ENCODE measurements at regions not wholly inside any gene's neighbourhood (a gene's known extent, or its start where the extent isn't known, plus 50 kb on each side); places are given as distances from the start of the nearest gene placed in this dataset.

GRCh38 chr1:98355656-98356383, 305.7 kb upstream of the SNX7 start:
- Mint-ChIP-seq H3K27ac (no peak overlapping the region), H3K27me3 (ENCODE audit: low read depth) (peaks cover 9% of the 10 kb centered on the region), H3K36me3 (ENCODE audit: low read depth) (no peaks in the 10 kb centered on the region), H3K4me1 (ENCODE audit: low read depth) (no peaks in the 10 kb centered on the region), H3K4me3 (ENCODE audit: low read depth) (no peak overlapping the region), H3K9me3 (no peaks in the 10 kb centered on the region)
- intact Hi-C loops (cut with micrococcal nuclease) = no loop called here
- no peak for DNase-seq (ENCODE audit: low spot score)

- no peak for DNase-seq (ENCODE audit: low spot score)
- H3K27ac Mint-ChIP-seq = no peak overlapping the region
- no peaks in the 10 kb centered on the region for H3K36me3 Mint-ChIP-seq (ENCODE audit: low read depth)
- H3K9me3 Mint-ChIP-seq = no peaks in the 10 kb centered on the region
- H3K4me3 Mint-ChIP-seq (ENCODE audit: low read depth) = no peak overlapping the region
- no peaks in the 10 kb centered on the region for H3K4me1 Mint-ChIP-seq (ENCODE audit: low read depth)
- H3K27me3 Mint-ChIP-seq (ENCODE audit: low read depth) = peaks cover 6% of the 10 kb centered on the region
- intact Hi-C loops (cut with micrococcal nuclease) = no loop called here
These were observed 309.1 kb upstream of the SNX7 start for GRCh38 chr1:98352378-98352777.

- Mint-ChIP-seq H3K9me3 (no peaks in the 10 kb centered on the region), H3K4me1 (ENCODE audit: low read depth) (no peaks in the 10 kb centered on the region), H3K4me3 (ENCODE audit: low read depth) (no peak overlapping the region), H3K36me3 (ENCODE audit: low read depth) (no peaks in the 10 kb centered on the region), H3K27ac (no peak overlapping the region), H3K27me3 (ENCODE audit: low read depth) (peaks cover 5% of the 10 kb centered on the region)
- no peak for DNase-seq (ENCODE audit: low spot score)
- intact Hi-C loops (cut with micrococcal nuclease) = no loop called here
These were observed 310.0 kb upstream of the SNX7 start for GRCh38 chr1:98351561-98351960.

- Mint-ChIP-seq H3K27ac (no peak overlapping the region), H3K4me1 (ENCODE audit: low read depth) (no peaks in the 10 kb centered on the region), H3K9me3 (no peaks in the 10 kb centered on the region), H3K36me3 (ENCODE audit: low read depth) (no peaks in the 10 kb centered on the region), H3K27me3 (ENCODE audit: low read depth) (peaks cover 7% of the 10 kb centered on the region), H3K4me3 (ENCODE audit: low read depth) (no peak overlapping the region)
- DNase-seq (ENCODE audit: low spot score) = no peak
- intact Hi-C loops (cut with micrococcal nuclease) = no loop called here
These were observed 316.1 kb upstream of the SNX7 start for GRCh38 chr1:98345417-98345816.

- no peak for DNase-seq (ENCODE audit: low spot score)
- no peaks in the 10 kb centered on the region for H3K9me3 Mint-ChIP-seq
- H3K27ac Mint-ChIP-seq = no peak overlapping the region
- H3K4me3 Mint-ChIP-seq (ENCODE audit: low read depth) = no peak overlapping the region
- H3K4me1 Mint-ChIP-seq (ENCODE audit: low read depth) = no peaks in the 10 kb centered on the region
- intact Hi-C loops (cut with micrococcal nuclease) = no loop called here
- peaks cover 7% of the 10 kb centered on the region for H3K27me3 Mint-ChIP-seq (ENCODE audit: low read depth)
- H3K36me3 Mint-ChIP-seq (ENCODE audit: low read depth) = no peaks in the 10 kb centered on the region
These were observed 316.8 kb upstream of the SNX7 start for GRCh38 chr1:98344731-98345130.

GRCh38 chr1:98342566-98342965, 319.0 kb upstream of the SNX7 start:
- no peak for DNase-seq (ENCODE audit: low spot score)
- no peaks in the 10 kb centered on the region for H3K9me3 Mint-ChIP-seq
- peaks cover 2% of the 10 kb centered on the region for H3K27me3 Mint-ChIP-seq (ENCODE audit: low read depth)
- intact Hi-C loops (cut with micrococcal nuclease) = no loop called here
- no peak overlapping the region for H3K27ac Mint-ChIP-seq
- no peaks in the 10 kb centered on the region for H3K4me1 Mint-ChIP-seq (ENCODE audit: low read depth)
- H3K36me3 Mint-ChIP-seq (ENCODE audit: low read depth) = no peaks in the 10 kb centered on the region
- no peak overlapping the region for H3K4me3 Mint-ChIP-seq (ENCODE audit: low read depth)

GRCh38 chr1:98340511-98340910, 321.0 kb upstream of the SNX7 start:
- Mint-ChIP-seq H3K9me3 (no peaks in the 10 kb centered on the region), H3K4me3 (ENCODE audit: low read depth) (no peak overlapping the region), H3K4me1 (ENCODE audit: low read depth) (no peaks in the 10 kb centered on the region), H3K27ac (no peak overlapping the region), H3K27me3 (ENCODE audit: low read depth) (peaks cover 2% of the 10 kb centered on the region), H3K36me3 (ENCODE audit: low read depth) (no peaks in the 10 kb centered on the region)
- no peak for DNase-seq (ENCODE audit: low spot score)
- intact Hi-C loops (cut with micrococcal nuclease) = no loop called here

- DNase-seq (ENCODE audit: low spot score) = no peak
- Mint-ChIP-seq H3K9me3 (no peaks in the 10 kb centered on the region), H3K36me3 (ENCODE audit: low read depth) (no peaks in the 10 kb centered on the region), H3K4me3 (ENCODE audit: low read depth) (no peak overlapping the region), H3K4me1 (ENCODE audit: low read depth) (no peaks in the 10 kb centered on the region), H3K27me3 (ENCODE audit: low read depth) (peaks cover 6% of the 10 kb centered on the region), H3K27ac (no peak overlapping the region)
- intact Hi-C loops (cut with micrococcal nuclease) = no loop called here
These were observed 324.9 kb upstream of the SNX7 start for GRCh38 chr1:98336472-98337083.

GRCh38 chr1:98333936-98334335, 327.6 kb upstream of the SNX7 start:
- intact Hi-C loops (cut with micrococcal nuclease) = no loop called here
- DNase-seq (ENCODE audit: low spot score) = no peak
- H3K4me3 Mint-ChIP-seq (ENCODE audit: low read depth) = no peak overlapping the region

GRCh38 chr1:98333406-98333805, 328.1 kb upstream of the SNX7 start:
- Mint-ChIP-seq H3K27ac (no peak overlapping the region), H3K27me3 (ENCODE audit: low read depth) (peaks cover 11% of the 10 kb centered on the region), H3K9me3 (no peaks in the 10 kb centered on the region), H3K36me3 (ENCODE audit: low read depth) (no peaks in the 10 kb centered on the region), H3K4me3 (ENCODE audit: low read depth) (no peak overlapping the region), H3K4me1 (ENCODE audit: low read depth) (no peaks in the 10 kb centered on the region)
- no peak for DNase-seq (ENCODE audit: low spot score)
- intact Hi-C loops (cut with micrococcal nuclease) = no loop called here

More at GRCh38 chr1:98333936-98334335, 327.6 kb upstream of the SNX7 start:
- Mint-ChIP-seq H3K36me3 (ENCODE audit: low read depth) (no peaks in the 10 kb centered on the region), H3K27me3 (ENCODE audit: low read depth) (peaks cover 8% of the 10 kb centered on the region), H3K27ac (no peak overlapping the region), H3K9me3 (no peaks in the 10 kb centered on the region), H3K4me1 (ENCODE audit: low read depth) (no peaks in the 10 kb centered on the region)

- no peaks in the 10 kb centered on the region for H3K4me1 Mint-ChIP-seq (ENCODE audit: low read depth)
- intact Hi-C loops (cut with micrococcal nuclease) = no loop called here
- DNase-seq (ENCODE audit: low spot score) = no peak
- no peaks in the 10 kb centered on the region for H3K36me3 Mint-ChIP-seq (ENCODE audit: low read depth)
- no peak overlapping the region for H3K27ac Mint-ChIP-seq
- no peak overlapping the region for H3K4me3 Mint-ChIP-seq (ENCODE audit: low read depth)
- H3K9me3 Mint-ChIP-seq = no peaks in the 10 kb centered on the region
- H3K27me3 Mint-ChIP-seq (ENCODE audit: low read depth) = peaks cover 11% of the 10 kb centered on the region
These were observed 329.7 kb upstream of the SNX7 start for GRCh38 chr1:98331718-98332311.

GRCh38 chr1:98331243-98331642, 330.3 kb upstream of the SNX7 start:
- H3K27ac Mint-ChIP-seq = no peak overlapping the region
- intact Hi-C loops (cut with micrococcal nuclease) = no loop called here
- H3K36me3 Mint-ChIP-seq (ENCODE audit: low read depth) = no peaks in the 10 kb centered on the region
- H3K27me3 Mint-ChIP-seq (ENCODE audit: low read depth) = peaks cover 11% of the 10 kb centered on the region
- H3K4me1 Mint-ChIP-seq (ENCODE audit: low read depth) = no peaks in the 10 kb centered on the region
- no peak for DNase-seq (ENCODE audit: low spot score)
- H3K4me3 Mint-ChIP-seq (ENCODE audit: low read depth) = no peak overlapping the region
- H3K9me3 Mint-ChIP-seq = no peaks in the 10 kb centered on the region

GRCh38 chr1:98330224-98330623, 331.3 kb upstream of the SNX7 start:
- no peaks in the 10 kb centered on the region for H3K36me3 Mint-ChIP-seq (ENCODE audit: low read depth)
- no peaks in the 10 kb centered on the region for H3K4me1 Mint-ChIP-seq (ENCODE audit: low read depth)
- DNase-seq (ENCODE audit: low spot score) = no peak
- no peak overlapping the region for H3K27ac Mint-ChIP-seq
- no peak overlapping the region for H3K4me3 Mint-ChIP-seq (ENCODE audit: low read depth)
- intact Hi-C loops (cut with micrococcal nuclease) = no loop called here
- peaks cover 11% of the 10 kb centered on the region for H3K27me3 Mint-ChIP-seq (ENCODE audit: low read depth)
- no peaks in the 10 kb centered on the region for H3K9me3 Mint-ChIP-seq

All from activated T-helper 2 cell treated with anti-CD3 and anti-CD28 coated beads, Interferon-gamma antibody, Interleukin-2, Interleukin-4, amounts not matched to agents 10 μg/mL and 5 μg/mL and 100 μg/mL, durations not matched to agents 14 hours and 24 hours and 36 hours (primary cell).